CD4-positive, alpha-beta T cell (primary cell): ENCODE measurements at regions not wholly inside any gene's neighbourhood (a gene's known extent, or its start where the extent isn't known, plus 50 kb on each side); places are given as distances from the start of the nearest gene placed in this dataset.

Experiments
- ATAC-seq: fragments of 200-7000 bp; cut with Tn5 transposase; one replicate; pipeline ENCODE4 v1.10.0; 2022; ENCODE audit warnings: mild to moderate bottlenecking; ENCODE audit not compliant: poor library complexity
- CTCF ChIA-PET: fragments of 350-600 bp; sonication (Branson Sonifier 250); formaldehyde crosslinking; loops from one replicate; lab custom pipeline; 2021; ENCODE audit warnings: antibody characterized with exemption, inconsistent platforms; lab: Charles Lee
- POLR2A ChIA-PET: fragments of 350-600 bp; sonication (Branson Sonifier 250); formaldehyde crosslinking; loops from one replicate; lab custom pipeline; 2021; ENCODE audit warnings: antibody characterized with exemption, inconsistent platforms; lab: Charles Lee
- DNase-seq, 14 experiments: peaks; one replicate each; pipeline ENCODE4 v3.0.0-alpha.2; 2013 to 2020; ENCODE audit warnings: mixed read lengths in 2 of 14
- H3K27ac ChIP-seq, 2 donors: one replicate each; pipeline versions ENCODE4 v1.5.1 to v1.7.0; 2013; ENCODE audit warnings: low read length in 2 of 2, low read depth in 1 of 2, mild to moderate bottlenecking in 1 of 2
- H3K27me3 ChIP-seq, 2 experiments: 1 replicate in 1 of 2; 2 replicates in 1 of 2; pipeline versions ENCODE4 v1.6.1 to v1.7.0; 2013; ENCODE audit warnings: low read length in 2 of 2, control low read depth in 1 of 2, mild to moderate bottlenecking in 1 of 2, moderate library complexity in 1 of 2; ENCODE audit not compliant: insufficient read depth in 2 of 2, control insufficient read depth in 1 of 2
- H3K36me3 ChIP-seq: one replicate; pipeline ENCODE4 v1.6.1; 2013; ENCODE audit warnings: low read length, control low read depth; ENCODE audit not compliant: insufficient read depth
- H3K4me1 ChIP-seq: one replicate; pipeline ENCODE4 v1.6.1; 2013; ENCODE audit warnings: low read length, control low read depth; ENCODE audit not compliant: insufficient read depth
- H3K4me3 ChIP-seq: one replicate; pipeline ENCODE4 v1.5.1; 2013; ENCODE audit warnings: mild to moderate bottlenecking, low read length, moderate library complexity
- H3K9me3 ChIP-seq, 2 experiments: 1 replicate in 1 of 2; 2 replicates in 1 of 2; pipeline versions ENCODE4 v1.6.1 to v1.7.0; 2013; ENCODE audit warnings: low read length in 2 of 2, mild to moderate bottlenecking in 2 of 2, control low read depth in 1 of 2, moderate library complexity in 1 of 2; ENCODE audit not compliant: control insufficient read depth in 1 of 2, insufficient read depth in 1 of 2
- H3K27ac Mint-ChIP-seq: one replicate; pipeline ENCODE4 v1.8.0; 2020; ENCODE audit warnings: mixed read lengths
- H3K27me3 Mint-ChIP-seq: one replicate; pipeline ENCODE4 v1.8.0; 2021; ENCODE audit warnings: mixed read lengths
- H3K36me3 Mint-ChIP-seq: one replicate; pipeline ENCODE4 v1.8.0; 2021; ENCODE audit warnings: low read depth, mixed read lengths
- H3K4me1 Mint-ChIP-seq: one replicate; pipeline ENCODE4 v1.8.0; 2021; ENCODE audit warnings: low read depth, mixed read lengths
- H3K4me3 Mint-ChIP-seq: one replicate; pipeline ENCODE4 v1.8.0; 2020; ENCODE audit warnings: mild to moderate bottlenecking, mixed read lengths
- H3K9me3 Mint-ChIP-seq: one replicate; pipeline ENCODE4 v1.8.0; 2020; ENCODE audit warnings: mixed read lengths
- intact Hi-C, 2 experiments: fragments of 100-400 bp; cut with DNase I in 1 of 2; cut with micrococcal nuclease in 1 of 2; formaldehyde crosslinking; loops; one replicate each; pipeline versions ENCODE4 v1.15.1 to v1.9.0; 2023 to 2025; cut with DNase I, micrococcal nuclease
- TF ChIP-seq, protein P1 (sequence below): fragments of 200-600 bp; IDR thresholded peaks from one replicate; pipeline ENCODE4 v1.8.0; 2022; ENCODE audit warnings: antibody characterized with exemption, mild to moderate bottlenecking

DNA sequence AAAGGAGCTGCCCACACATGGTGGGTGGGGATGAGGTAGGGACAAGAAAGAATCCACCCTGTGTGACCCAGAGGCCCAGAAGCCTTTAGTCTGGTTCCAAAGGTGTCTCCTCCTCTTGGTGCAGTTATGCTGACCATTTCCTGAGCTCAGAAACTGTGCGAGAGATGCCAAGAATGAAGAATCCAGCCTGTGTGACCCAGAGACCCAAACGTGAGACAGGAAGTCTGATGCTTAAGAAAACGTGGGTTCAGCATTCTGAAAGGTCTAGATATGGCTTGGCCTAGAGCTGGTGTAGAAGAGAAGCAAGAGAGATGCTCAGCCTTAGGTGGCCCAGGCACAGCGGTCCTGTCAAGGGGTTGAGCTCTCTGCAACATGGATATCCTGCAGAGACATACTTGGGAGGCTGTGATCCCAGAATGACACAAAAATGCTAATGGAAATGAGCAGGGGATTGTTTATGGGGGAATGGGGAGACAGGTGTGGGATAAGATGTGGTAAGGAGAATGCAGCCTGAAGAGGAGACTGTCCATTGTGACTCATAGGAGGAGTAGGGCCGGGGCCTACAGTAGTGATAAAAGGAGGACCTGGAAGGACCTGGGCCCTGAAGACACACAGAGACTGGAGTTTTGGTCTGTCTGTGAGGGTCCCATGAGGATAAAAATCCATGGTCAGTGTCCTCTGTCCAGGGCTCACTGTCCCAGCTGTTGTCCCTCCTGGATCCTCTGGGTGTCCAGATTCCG, 79.0 kb downstream of the ZNF280B start:
- TF ChIP-seq, protein P1, sequence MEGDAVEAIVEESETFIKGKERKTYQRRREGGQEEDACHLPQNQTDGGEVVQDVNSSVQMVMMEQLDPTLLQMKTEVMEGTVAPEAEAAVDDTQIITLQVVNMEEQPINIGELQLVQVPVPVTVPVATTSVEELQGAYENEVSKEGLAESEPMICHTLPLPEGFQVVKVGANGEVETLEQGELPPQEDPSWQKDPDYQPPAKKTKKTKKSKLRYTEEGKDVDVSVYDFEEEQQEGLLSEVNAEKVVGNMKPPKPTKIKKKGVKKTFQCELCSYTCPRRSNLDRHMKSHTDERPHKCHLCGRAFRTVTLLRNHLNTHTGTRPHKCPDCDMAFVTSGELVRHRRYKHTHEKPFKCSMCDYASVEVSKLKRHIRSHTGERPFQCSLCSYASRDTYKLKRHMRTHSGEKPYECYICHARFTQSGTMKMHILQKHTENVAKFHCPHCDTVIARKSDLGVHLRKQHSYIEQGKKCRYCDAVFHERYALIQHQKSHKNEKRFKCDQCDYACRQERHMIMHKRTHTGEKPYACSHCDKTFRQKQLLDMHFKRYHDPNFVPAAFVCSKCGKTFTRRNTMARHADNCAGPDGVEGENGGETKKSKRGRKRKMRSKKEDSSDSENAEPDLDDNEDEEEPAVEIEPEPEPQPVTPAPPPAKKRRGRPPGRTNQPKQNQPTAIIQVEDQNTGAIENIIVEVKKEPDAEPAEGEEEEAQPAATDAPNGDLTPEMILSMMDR: no peak
- Mint-ChIP-seq H3K4me1 (no peaks in the 10 kb centered on the region), H3K4me3 (no peak overlapping the region), H3K9me3 (no peaks in the 10 kb centered on the region), H3K27ac (no peak overlapping the region), H3K27me3 (peaks cover 11% of the 10 kb centered on the region), H3K36me3 (no peaks in the 10 kb centered on the region)
- Histone ChIP-seq H3K9me3 (no peaks in the 10 kb centered on the region), H3K4me3 (no peak overlapping the region), H3K36me3 (no peaks in the 10 kb centered on the region), H3K4me1 (no peaks in the 10 kb centered on the region), H3K27me3 (peaks cover 3 to 4% of the 10 kb centered on the region in 2 experiments), H3K27ac (no peak overlapping the region)
- intact Hi-C loops: no loop called here
- CTCF ChIA-PET: interaction anchor here (0.6 kb wide), 1 partner anchor 203 kb away, joined by 5 read pairs; no protein-coding TSS in a partner anchor
- DNase-seq: no peak
- POLR2A ChIA-PET: no interaction called here
- no peak for ATAC-seq

DNA sequence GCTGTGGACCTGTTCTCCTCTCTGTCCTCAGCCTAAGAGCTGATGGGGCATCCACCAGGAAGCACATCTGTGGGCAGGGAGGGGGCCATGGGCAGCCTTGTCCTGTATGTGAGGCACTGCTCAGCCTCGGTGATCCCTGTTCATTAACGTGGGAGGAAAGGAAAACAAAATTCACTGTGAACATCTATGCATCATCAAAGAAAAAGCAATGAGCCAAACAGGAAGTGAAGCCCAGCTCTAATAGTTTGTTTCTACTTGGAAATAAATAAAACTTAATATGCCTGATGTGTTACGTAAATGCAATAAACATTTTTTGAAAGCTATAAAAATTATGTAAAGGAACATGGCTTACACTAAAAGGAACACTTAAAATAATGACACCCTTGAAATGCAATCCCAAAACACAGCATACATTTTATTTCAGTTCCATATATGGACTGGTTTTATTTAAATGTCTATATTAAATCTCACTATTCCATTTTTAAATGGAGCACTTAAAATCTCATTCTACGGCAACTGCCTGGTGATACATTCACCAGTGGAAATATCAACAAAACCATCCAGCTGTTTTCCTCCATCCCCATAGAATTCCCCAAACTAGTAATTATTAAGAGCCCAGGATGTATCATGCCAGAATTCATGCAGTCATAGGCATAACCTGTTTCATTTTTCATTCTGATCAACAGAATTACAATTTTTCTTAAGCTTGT, 78.3 kb downstream of the ZNF280B start:
- H3K4me1 ChIP-seq: no peaks in the 10 kb centered on the region
- no peaks in the 10 kb centered on the region for H3K9me3 Mint-ChIP-seq
- no peaks in the 10 kb centered on the region for H3K4me1 Mint-ChIP-seq
- TF ChIP-seq, protein P1: no peak
- intact Hi-C loops: no loop called here
- H3K27me3 Mint-ChIP-seq: peaks cover 12% of the 10 kb centered on the region
- no peak for ATAC-seq
- ChIA-PET POLR2A (no interaction called here), CTCF (no interaction called here)
- H3K27ac ChIP-seq: no peak overlapping the region
- no peaks in the 10 kb centered on the region for H3K9me3 ChIP-seq
- DNase-seq: no peak
- peaks cover 3 to 4% of the 10 kb centered on the region in 2 experiments for H3K27me3 ChIP-seq
- no peak overlapping the region for H3K4me3 Mint-ChIP-seq
- no peak overlapping the region for H3K4me3 ChIP-seq
- H3K27ac Mint-ChIP-seq: no peak overlapping the region
- no peaks in the 10 kb centered on the region for H3K36me3 ChIP-seq
- H3K36me3 Mint-ChIP-seq: no peaks in the 10 kb centered on the region

DNA sequence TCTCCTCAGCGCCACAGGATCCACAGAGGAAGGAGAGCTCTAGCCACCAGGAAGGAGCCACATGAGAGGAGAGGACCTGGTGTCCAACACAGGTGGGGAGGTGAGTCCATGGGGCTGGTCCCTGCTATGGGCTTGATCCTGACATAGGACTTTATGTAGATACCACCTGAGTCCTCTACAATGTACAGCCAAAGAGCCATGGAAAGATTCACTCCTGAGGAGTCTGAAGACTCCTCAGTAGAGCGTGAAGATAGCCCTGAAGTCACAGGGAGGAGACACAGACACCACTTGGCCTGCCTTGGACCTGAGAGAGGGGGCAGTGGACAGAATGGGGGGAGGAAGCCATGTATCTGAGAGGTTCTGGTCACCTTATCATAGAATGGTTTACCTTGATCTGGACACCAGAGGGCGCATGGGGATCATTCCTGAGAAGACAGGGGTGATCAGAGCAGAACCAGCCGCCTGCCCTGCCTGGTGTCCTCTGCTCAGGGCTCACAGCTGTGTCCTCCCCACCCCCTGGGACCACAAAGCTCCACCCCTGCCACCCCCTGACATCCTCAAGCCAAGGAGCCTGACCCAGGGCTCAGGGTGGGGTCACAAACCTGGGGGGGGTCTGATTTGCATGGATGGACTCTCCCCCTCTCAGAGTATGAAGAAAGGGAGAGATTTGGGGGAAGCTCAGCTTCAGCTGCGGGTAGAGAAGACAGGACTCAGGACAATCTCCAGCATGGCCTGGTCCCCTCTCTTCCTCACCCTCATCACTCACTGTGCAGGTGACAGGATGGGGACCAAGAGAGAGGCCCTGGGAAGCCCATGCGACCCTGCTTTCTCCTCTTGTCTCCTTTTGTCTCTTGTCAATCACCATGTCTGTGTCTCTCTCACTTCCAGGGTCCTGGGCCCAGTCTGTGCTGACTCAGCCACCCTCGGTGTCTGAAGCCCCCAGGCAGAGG, 77.0 kb downstream of the ZNF280B start:
- Histone ChIP-seq H3K27me3 (peaks cover 0 to 3% of the 10 kb centered on the region in 2 experiments), H3K36me3 (no peaks in the 10 kb centered on the region), H3K9me3 (no peaks in the 10 kb centered on the region), H3K4me1 (no peaks in the 10 kb centered on the region), H3K27ac (no peak overlapping the region), H3K4me3 (no peak overlapping the region)
- H3K4me3 Mint-ChIP-seq: no peak overlapping the region
- H3K27ac Mint-ChIP-seq: no peak overlapping the region
- no peaks in the 10 kb centered on the region for H3K4me1 Mint-ChIP-seq
- intact Hi-C loops: no loop called here
- ChIA-PET POLR2A (no interaction called here), CTCF (interaction anchor here (0.6 kb wide), 2 partner anchors 24 to 27 kb away, joined by 3 read pairs; no protein-coding TSS in a partner anchor)
- H3K36me3 Mint-ChIP-seq: no peaks in the 10 kb centered on the region
- DNase-seq (peak; percentile 15 to 66 (median 40)), ATAC-seq (peak; percentile 65)
- H3K27me3 Mint-ChIP-seq: peaks cover 11% of the 10 kb centered on the region
- no peaks in the 10 kb centered on the region for H3K9me3 Mint-ChIP-seq
- TF ChIP-seq, protein P1: peak; percentile 66
